Neural crest cell (in vitro differentiated cells): ENCODE measurements at regions not wholly inside any gene's neighbourhood (a gene's known extent, or its start where the extent isn't known, plus 50 kb on each side); places are given as distances from the start of the nearest gene placed in this dataset.

ENCODE experiments used
- DNase-seq: peaks from one replicate; pipeline ENCODE4 v3.0.0; 2021; ENCODE audit warnings: low read depth, mixed read lengths, low spot score
- H3K27ac Mint-ChIP-seq: one replicate; pipeline ENCODE4 v1.8.0; 2021; ENCODE audit warnings: mild to moderate bottlenecking, mixed read lengths; ENCODE audit not compliant: unreplicated experiment
- H3K27me3 Mint-ChIP-seq: 2 replicates; pipeline ENCODE4 v1.8.0; 2021; ENCODE audit warnings: low read depth, mild to moderate bottlenecking, mixed read lengths
- H3K36me3 Mint-ChIP-seq: 2 replicates; pipeline ENCODE4 v1.8.0; 2021; ENCODE audit warnings: low read depth, mild to moderate bottlenecking, mixed read lengths
- H3K4me1 Mint-ChIP-seq: 2 replicates; pipeline ENCODE4 v1.8.0; 2021; ENCODE audit warnings: mixed read lengths
- H3K4me3 Mint-ChIP-seq: one replicate; pipeline ENCODE4 v1.8.0; 2021; ENCODE audit warnings: mild to moderate bottlenecking, mixed read lengths
- H3K9me3 Mint-ChIP-seq: 2 replicates; pipeline ENCODE4 v1.8.0; 2021; ENCODE audit warnings: mixed read lengths
- TF ChIP-seq, protein P1 (sequence below): fragments of 200-600 bp; sonication (generic); conservative IDR thresholded peaks from 2 replicates; pipeline ENCODE4 v1.5.0; 2021; ENCODE audit warnings: antibody characterized with exemption, mild to moderate bottlenecking

DNA sequence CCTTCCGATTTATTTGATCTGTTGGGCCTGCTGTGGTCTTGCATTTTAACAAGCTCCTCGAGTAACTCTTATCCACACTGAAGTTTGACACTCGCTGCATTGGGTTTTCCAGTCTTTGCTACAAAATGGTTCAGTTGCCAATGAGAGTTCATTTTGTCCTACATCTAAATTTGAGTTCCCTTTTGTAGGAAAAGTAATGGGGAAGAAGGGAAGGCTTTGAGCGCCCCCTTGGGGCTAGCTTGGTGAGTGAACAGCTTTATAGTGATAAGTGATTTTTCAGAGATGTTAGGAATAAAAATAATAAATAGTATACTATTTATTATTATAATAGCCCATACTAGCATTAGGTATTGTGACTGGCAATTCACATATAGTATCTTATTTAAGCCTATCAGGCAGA is 89.9 kb upstream of the GNAQ start:
- Mint-ChIP-seq H3K9me3 (no peaks in the 10 kb centered on the region), H3K36me3 (no peaks in the 10 kb centered on the region), H3K4me3 (no peak overlapping the region), H3K4me1 (peaks cover 3% of the 10 kb centered on the region), H3K27ac (no peak overlapping the region), H3K27me3 (peaks cover 14% of the 10 kb centered on the region)
- TF ChIP-seq, protein P1, sequence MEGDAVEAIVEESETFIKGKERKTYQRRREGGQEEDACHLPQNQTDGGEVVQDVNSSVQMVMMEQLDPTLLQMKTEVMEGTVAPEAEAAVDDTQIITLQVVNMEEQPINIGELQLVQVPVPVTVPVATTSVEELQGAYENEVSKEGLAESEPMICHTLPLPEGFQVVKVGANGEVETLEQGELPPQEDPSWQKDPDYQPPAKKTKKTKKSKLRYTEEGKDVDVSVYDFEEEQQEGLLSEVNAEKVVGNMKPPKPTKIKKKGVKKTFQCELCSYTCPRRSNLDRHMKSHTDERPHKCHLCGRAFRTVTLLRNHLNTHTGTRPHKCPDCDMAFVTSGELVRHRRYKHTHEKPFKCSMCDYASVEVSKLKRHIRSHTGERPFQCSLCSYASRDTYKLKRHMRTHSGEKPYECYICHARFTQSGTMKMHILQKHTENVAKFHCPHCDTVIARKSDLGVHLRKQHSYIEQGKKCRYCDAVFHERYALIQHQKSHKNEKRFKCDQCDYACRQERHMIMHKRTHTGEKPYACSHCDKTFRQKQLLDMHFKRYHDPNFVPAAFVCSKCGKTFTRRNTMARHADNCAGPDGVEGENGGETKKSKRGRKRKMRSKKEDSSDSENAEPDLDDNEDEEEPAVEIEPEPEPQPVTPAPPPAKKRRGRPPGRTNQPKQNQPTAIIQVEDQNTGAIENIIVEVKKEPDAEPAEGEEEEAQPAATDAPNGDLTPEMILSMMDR, result peak; percentile 87
- DNase-seq, result peak; percentile 67

DNA sequence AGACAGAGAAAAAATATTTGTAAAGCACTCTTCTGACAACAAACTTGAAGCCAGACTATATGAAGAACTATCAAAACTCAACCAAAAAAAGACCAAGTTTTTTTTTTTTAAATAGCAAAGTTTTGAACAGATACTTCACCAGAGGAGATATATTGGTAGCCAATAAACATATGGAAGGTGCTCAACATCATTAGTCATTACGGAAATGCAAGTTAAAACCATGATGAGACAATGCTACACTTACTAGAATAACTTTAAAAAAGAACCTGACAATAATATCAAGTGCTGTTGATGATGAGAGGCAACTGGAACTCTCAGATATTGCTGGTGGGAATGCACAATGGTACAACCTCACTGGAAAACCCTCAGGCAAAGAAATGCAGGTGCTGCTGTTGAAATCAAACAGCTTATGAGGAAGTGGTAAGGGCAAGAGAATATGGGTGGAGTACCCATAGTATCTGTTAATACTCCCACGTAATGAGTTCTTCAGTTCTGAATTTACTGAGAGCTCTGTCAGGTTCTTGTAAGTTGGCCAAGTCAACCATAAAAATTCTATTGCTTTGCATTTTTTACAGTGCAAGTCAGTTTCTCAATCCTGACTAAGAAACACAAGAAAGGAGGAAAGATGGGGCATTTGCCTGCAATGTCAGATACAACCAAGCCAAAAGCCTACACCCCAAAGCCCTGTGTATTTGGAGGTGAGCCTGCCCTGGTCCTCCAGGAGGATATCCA is 87.3 kb upstream of the GNAQ start:
- DNase-seq, result no peak
- Mint-ChIP-seq H3K4me1 (no peaks in the 10 kb centered on the region), H3K27me3 (no peaks in the 10 kb centered on the region), H3K36me3 (no peaks in the 10 kb centered on the region), H3K9me3 (no peaks in the 10 kb centered on the region), H3K27ac (no peak overlapping the region), H3K4me3 (no peak overlapping the region)
- TF ChIP-seq, protein P1, result no peak

DNA sequence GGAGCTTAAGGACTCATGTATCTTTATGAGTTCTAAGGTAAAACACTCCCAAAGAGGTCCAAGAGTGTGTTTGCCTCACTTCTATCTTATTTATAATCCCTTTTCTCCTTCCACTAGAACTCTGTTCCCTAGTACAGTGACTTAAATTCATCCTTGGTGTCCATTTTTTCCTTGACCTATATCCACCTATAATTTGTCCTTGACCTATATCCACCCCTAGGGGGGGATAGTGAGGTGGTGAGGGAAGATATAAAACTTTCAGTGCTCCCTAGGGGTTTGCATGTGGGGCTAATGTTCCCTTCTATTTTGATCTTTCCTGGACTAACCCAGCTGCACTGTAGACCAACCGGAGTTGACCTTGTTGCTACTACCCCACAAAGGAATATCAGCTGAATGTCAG is 83.5 kb upstream of the GNAQ start:
- no peaks in the 10 kb centered on the region for H3K27me3 Mint-ChIP-seq
- H3K36me3 Mint-ChIP-seq, result peaks cover 2% of the 10 kb centered on the region
- no peak for DNase-seq
- no peak overlapping the region for H3K27ac Mint-ChIP-seq
- H3K4me1 Mint-ChIP-seq, result no peaks in the 10 kb centered on the region
- peaks cover 5% of the 10 kb centered on the region for H3K9me3 Mint-ChIP-seq
- no peak overlapping the region for H3K4me3 Mint-ChIP-seq
- TF ChIP-seq, protein P1, result peak; percentile 49

DNA sequence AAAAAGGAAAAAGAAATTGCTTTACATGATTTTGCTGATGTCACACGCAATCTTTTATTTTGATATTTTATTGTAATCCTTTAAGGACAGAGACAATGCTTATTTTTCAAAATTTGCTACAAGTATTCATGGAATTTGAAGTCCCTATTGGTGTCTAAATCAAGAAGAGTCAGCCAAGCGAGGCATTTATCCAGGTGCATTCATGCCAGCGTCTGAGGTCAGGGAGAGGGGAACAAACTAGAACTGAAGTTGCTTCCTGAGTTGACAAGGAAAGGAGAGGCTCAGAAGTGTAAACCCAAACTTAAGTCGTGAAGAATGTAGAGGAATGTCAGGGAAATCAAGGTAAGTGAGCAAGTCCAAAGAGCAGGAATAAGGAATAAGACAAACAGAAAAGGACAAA is 83.0 kb upstream of the GNAQ start:
- Mint-ChIP-seq H3K27ac (peak overlapping the region; percentile 14), H3K36me3 (peaks cover 2% of the 10 kb centered on the region), H3K4me3 (no peak overlapping the region), H3K27me3 (no peaks in the 10 kb centered on the region), H3K9me3 (peaks cover 5% of the 10 kb centered on the region), H3K4me1 (no peaks in the 10 kb centered on the region)
- TF ChIP-seq, protein P1, result no peak
- DNase-seq, result no peak

DNA sequence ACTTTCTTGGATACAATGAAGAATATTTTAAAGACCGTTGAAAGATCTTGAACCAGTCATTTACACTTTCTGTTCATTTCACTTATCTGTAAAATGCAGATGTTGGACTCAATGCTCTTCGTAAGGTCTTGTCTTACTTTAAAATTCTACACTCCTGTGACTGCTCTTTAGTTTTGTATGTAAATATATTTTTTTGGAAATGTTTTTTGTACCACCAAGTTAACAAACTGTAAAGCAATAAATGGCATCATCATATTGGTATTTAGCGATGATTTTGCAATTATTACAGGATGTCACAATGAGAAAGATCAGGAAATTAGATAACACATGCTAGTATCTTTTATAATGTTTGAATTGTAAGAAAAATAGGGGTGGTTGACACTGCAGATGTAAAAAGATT is 80.8 kb upstream of the GNAQ start:
- H3K4me3 Mint-ChIP-seq, result no peak overlapping the region
- no peaks in the 10 kb centered on the region for H3K27me3 Mint-ChIP-seq
- no peak for DNase-seq
- peaks cover 2% of the 10 kb centered on the region for H3K36me3 Mint-ChIP-seq
- TF ChIP-seq, protein P1, result no peak
- H3K27ac Mint-ChIP-seq, result no peak overlapping the region
- H3K9me3 Mint-ChIP-seq, result peaks cover 8% of the 10 kb centered on the region
- H3K4me1 Mint-ChIP-seq, result no peaks in the 10 kb centered on the region
